ENCODE measurements at regions not wholly inside any gene's neighbourhood (a gene's known extent, or its start where the extent isn't known, plus 50 kb on each side); places are given as distances from the start of the nearest gene placed in this dataset.

DNA sequence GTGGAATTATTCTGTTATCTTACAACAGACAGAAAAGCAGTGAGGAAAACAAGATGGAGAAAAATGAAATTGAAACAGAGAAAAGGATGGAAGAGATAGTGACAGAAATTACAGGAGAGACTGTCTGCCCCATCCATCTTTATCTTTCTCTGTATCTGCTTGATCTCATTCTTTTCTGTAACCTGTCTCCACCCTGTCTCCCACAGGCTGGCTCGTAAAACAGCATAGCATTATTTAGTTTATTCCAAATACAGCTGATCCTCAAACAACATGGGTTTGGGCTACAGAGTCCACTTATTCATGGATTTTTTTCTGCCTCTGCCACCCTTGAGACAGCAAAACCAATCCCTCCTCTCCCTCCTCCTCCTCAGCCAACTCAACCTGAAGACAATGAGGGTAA is 482.3 kb upstream of the JARID2 start:
- Histone ChIP-seq H3K4me2 (no peak overlapping the region), H3K4me1 (ENCODE audit: insufficient read depth) (peaks cover 12% of the 10 kb centered on the region), H3K79me2 (replicated peaks; ENCODE audit: insufficient read depth) (no peaks in the 10 kb centered on the region), H3F3A (replicated peaks; ENCODE audit: low read depth) (no peaks in the 10 kb centered on the region), H3K27ac (ENCODE audit: low read depth) (no peak overlapping the region), H2AFZ (no peak overlapping the region), H4K20me1 (replicated peaks; ENCODE audit: insufficient read depth) (no peaks in the 10 kb centered on the region), H3K27me3 (ENCODE audit: insufficient read depth) (no peaks in the 10 kb centered on the region), H3K36me3 (ENCODE audit: insufficient read depth) (no peaks in the 10 kb centered on the region), H3K4me3 (no peak overlapping the region), H3K9me2 (ENCODE audit: insufficient read depth) (no peaks in the 10 kb centered on the region; the same call in 1 of the 2 replicates)
- DNase-seq (ENCODE audit: low spot score) (no peak), ATAC-seq (no peak)
- Mint-ChIP-seq H3K9me3 (no peaks in the 10 kb centered on the region), H3K4me1 (peaks cover 13% of the 10 kb centered on the region), H3K36me3 (ENCODE audit: low read depth) (no peaks in the 10 kb centered on the region), H3K27ac (no peak overlapping the region), H3K4me3 (no peak overlapping the region), H3K27me3 (ENCODE audit: insufficient read depth, low read depth, poor library complexity) (peaks cover 1% of the 10 kb centered on the region)
- TF ChIP-seq, protein P1, sequence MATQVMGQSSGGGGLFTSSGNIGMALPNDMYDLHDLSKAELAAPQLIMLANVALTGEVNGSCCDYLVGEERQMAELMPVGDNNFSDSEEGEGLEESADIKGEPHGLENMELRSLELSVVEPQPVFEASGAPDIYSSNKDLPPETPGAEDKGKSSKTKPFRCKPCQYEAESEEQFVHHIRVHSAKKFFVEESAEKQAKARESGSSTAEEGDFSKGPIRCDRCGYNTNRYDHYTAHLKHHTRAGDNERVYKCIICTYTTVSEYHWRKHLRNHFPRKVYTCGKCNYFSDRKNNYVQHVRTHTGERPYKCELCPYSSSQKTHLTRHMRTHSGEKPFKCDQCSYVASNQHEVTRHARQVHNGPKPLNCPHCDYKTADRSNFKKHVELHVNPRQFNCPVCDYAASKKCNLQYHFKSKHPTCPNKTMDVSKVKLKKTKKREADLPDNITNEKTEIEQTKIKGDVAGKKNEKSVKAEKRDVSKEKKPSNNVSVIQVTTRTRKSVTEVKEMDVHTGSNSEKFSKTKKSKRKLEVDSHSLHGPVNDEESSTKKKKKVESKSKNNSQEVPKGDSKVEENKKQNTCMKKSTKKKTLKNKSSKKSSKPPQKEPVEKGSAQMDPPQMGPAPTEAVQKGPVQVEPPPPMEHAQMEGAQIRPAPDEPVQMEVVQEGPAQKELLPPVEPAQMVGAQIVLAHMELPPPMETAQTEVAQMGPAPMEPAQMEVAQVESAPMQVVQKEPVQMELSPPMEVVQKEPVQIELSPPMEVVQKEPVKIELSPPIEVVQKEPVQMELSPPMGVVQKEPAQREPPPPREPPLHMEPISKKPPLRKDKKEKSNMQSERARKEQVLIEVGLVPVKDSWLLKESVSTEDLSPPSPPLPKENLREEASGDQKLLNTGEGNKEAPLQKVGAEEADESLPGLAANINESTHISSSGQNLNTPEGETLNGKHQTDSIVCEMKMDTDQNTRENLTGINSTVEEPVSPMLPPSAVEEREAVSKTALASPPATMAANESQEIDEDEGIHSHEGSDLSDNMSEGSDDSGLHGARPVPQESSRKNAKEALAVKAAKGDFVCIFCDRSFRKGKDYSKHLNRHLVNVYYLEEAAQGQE (IDR thresholded peaks at IDR 0.05; ENCODE audit: unreplicated experiment), result no peak
- TF ChIP-seq EZH2 (IDR thresholded peaks at IDR 0.05; ENCODE audit: low read depth, unreplicated experiment) (no peak), JUNB (IDR thresholded peaks at IDR 0.05; ENCODE audit: unreplicated experiment) (no peak), STAT1 (IDR thresholded peaks at IDR 0.05; ENCODE audit: unreplicated experiment) (no peak), ZNF114 (CRISPR knock-in tag; IDR thresholded peaks at IDR 0.05) (no peak)
- TF ChIP-seq, protein P2, sequence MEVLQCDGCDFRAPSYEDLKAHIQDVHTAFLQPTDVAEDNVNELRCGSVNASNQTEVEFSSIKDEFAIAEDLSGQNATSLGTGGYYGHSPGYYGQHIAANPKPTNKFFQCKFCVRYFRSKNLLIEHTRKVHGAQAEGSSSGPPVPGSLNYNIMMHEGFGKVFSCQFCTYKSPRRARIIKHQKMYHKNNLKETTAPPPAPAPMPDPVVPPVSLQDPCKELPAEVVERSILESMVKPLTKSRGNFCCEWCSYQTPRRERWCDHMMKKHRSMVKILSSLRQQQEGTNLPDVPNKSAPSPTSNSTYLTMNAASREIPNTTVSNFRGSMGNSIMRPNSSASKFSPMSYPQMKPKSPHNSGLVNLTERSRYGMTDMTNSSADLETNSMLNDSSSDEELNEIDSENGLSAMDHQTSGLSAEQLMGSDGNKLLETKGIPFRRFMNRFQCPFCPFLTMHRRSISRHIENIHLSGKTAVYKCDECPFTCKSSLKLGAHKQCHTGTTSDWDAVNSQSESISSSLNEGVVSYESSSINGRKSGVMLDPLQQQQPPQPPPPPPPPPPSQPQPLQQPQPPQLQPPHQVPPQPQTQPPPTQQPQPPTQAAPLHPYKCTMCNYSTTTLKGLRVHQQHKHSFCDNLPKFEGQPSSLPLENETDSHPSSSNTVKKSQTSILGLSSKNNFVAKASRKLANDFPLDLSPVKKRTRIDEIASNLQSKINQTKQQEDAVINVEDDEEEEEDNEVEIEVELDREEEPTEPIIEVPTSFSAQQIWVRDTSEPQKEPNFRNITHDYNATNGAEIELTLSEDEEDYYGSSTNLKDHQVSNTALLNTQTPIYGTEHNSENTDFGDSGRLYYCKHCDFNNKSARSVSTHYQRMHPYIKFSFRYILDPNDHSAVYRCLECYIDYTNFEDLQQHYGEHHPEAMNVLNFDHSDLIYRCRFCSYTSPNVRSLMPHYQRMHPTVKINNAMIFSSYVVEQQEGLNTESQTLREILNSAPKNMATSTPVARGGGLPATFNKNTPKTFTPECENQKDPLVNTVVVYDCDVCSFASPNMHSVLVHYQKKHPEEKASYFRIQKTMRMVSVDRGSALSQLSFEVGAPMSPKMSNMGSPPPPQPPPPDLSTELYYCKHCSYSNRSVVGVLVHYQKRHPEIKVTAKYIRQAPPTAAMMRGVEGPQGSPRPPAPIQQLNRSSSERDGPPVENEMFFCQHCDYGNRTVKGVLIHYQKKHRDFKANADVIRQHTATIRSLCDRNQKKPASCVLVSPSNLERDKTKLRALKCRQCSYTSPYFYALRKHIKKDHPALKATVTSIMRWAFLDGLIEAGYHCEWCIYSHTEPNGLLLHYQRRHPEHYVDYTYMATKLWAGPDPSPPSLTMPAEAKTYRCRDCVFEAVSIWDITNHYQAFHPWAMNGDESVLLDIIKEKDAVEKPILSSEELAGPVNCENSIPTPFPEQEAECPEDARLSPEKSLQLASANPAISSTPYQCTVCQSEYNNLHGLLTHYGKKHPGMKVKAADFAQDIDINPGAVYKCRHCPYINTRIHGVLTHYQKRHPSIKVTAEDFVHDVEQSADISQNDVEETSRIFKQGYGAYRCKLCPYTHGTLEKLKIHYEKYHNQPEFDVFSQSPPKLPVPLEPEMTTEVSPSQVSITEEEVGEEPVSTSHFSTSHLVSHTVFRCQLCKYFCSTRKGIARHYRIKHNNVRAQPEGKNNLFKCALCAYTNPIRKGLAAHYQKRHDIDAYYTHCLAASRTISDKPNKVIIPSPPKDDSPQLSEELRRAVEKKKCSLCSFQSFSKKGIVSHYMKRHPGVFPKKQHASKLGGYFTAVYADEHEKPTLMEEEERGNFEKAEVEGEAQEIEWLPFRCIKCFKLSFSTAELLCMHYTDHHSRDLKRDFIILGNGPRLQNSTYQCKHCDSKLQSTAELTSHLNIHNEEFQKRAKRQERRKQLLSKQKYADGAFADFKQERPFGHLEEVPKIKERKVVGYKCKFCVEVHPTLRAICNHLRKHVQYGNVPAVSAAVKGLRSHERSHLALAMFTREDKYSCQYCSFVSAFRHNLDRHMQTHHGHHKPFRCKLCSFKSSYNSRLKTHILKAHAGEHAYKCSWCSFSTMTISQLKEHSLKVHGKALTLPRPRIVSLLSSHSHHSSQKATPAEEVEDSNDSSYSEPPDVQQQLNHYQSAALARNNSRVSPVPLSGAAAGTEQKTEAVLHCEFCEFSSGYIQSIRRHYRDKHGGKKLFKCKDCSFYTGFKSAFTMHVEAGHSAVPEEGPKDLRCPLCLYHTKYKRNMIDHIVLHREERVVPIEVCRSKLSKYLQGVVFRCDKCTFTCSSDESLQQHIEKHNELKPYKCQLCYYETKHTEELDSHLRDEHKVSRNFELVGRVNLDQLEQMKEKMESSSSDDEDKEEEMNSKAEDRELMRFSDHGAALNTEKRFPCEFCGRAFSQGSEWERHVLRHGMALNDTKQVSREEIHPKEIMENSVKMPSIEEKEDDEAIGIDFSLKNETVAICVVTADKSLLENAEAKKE (CRISPR knock-in tag; IDR thresholded peaks at IDR 0.05), result no peak
- TF ChIP-seq, protein P3, sequence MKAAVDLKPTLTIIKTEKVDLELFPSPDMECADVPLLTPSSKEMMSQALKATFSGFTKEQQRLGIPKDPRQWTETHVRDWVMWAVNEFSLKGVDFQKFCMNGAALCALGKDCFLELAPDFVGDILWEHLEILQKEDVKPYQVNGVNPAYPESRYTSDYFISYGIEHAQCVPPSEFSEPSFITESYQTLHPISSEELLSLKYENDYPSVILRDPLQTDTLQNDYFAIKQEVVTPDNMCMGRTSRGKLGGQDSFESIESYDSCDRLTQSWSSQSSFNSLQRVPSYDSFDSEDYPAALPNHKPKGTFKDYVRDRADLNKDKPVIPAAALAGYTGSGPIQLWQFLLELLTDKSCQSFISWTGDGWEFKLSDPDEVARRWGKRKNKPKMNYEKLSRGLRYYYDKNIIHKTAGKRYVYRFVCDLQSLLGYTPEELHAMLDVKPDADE (IDR thresholded peaks at IDR 0.05), result no peak
